ENCODE measurements at regions not wholly inside any gene's neighbourhood (a gene's known extent, or its start where the extent isn't known, plus 50 kb on each side); places are given as distances from the start of the nearest gene placed in this dataset.

GRCh38 chr7:22658031-22658430 lies 69.0 kb upstream of the IL6 start:
- no peak for DNase-seq (ENCODE audit: extremely low read depth, insufficient read length)
- H3K4me3 ChIP-seq (replicated peaks; ENCODE audit: low read depth, low read length), result no peak overlapping the region
- no peaks in the 10 kb centered on the region for H3K36me3 ChIP-seq (ENCODE audit: control insufficient read depth, insufficient read depth, low read length)
- no peak for TF ChIP-seq CTCF (IDR thresholded peaks at IDR 0.05; ENCODE audit: insufficient read depth, low read length, poor library complexity, severe bottlenecking)
- H3K27me3 ChIP-seq (replicated peaks; ENCODE audit: control insufficient read depth, insufficient read depth, low read length), result no peaks in the 10 kb centered on the region

GRCh38 chr7:22657479-22657878 lies 69.5 kb upstream of the IL6 start:
- no peaks in the 10 kb centered on the region for H3K27me3 ChIP-seq (replicated peaks; ENCODE audit: control insufficient read depth, insufficient read depth, low read length)
- H3K4me3 ChIP-seq (replicated peaks; ENCODE audit: low read depth, low read length), result no peak overlapping the region
- H3K36me3 ChIP-seq (ENCODE audit: control insufficient read depth, insufficient read depth, low read length), result no peaks in the 10 kb centered on the region
- no peak for DNase-seq (ENCODE audit: extremely low read depth, insufficient read length)
- no peak for TF ChIP-seq CTCF (IDR thresholded peaks at IDR 0.05; ENCODE audit: insufficient read depth, low read length, poor library complexity, severe bottlenecking)

- no peak overlapping the region for H3K4me3 ChIP-seq (replicated peaks; ENCODE audit: low read depth, low read length)
- no peak for TF ChIP-seq CTCF (IDR thresholded peaks at IDR 0.05; ENCODE audit: insufficient read depth, low read length, poor library complexity, severe bottlenecking)
- H3K36me3 ChIP-seq (ENCODE audit: control insufficient read depth, insufficient read depth, low read length), result no peaks in the 10 kb centered on the region
- no peak for DNase-seq (ENCODE audit: extremely low read depth, insufficient read length)
- H3K27me3 ChIP-seq (replicated peaks; ENCODE audit: control insufficient read depth, insufficient read depth, low read length), result no peaks in the 10 kb centered on the region
Measured at GRCh38 chr7:22655781-22656180, 71.2 kb upstream of the IL6 start.

GRCh38 chr7:22654831-22655230 lies 72.2 kb upstream of the IL6 start:
- DNase-seq (ENCODE audit: extremely low read depth, insufficient read length), result no peak
- H3K36me3 ChIP-seq (ENCODE audit: control insufficient read depth, insufficient read depth, low read length), result no peaks in the 10 kb centered on the region
- no peak overlapping the region for H3K4me3 ChIP-seq (replicated peaks; ENCODE audit: low read depth, low read length)
- TF ChIP-seq CTCF (IDR thresholded peaks at IDR 0.05; ENCODE audit: insufficient read depth, low read length, poor library complexity, severe bottlenecking), result no peak
- H3K27me3 ChIP-seq (replicated peaks; ENCODE audit: control insufficient read depth, insufficient read depth, low read length), result no peaks in the 10 kb centered on the region

GRCh38 chr7:22653951-22654350 lies 73.0 kb upstream of the IL6 start:
- Histone ChIP-seq H3K36me3 (ENCODE audit: control insufficient read depth, insufficient read depth, low read length) (no peaks in the 10 kb centered on the region), H3K27me3 (replicated peaks; ENCODE audit: control insufficient read depth, insufficient read depth, low read length) (no peaks in the 10 kb centered on the region), H3K4me3 (replicated peaks; ENCODE audit: low read depth, low read length) (no peak overlapping the region)
- TF ChIP-seq CTCF (IDR thresholded peaks at IDR 0.05; ENCODE audit: insufficient read depth, low read length, poor library complexity, severe bottlenecking), result no peak
- no peak for DNase-seq (ENCODE audit: extremely low read depth, insufficient read length)

GRCh38 chr7:22651534-22652243 lies 75.3 kb upstream of the IL6 start:
- Histone ChIP-seq H3K4me3 (replicated peaks; ENCODE audit: low read depth, low read length) (no peak overlapping the region), H3K36me3 (ENCODE audit: control insufficient read depth, insufficient read depth, low read length) (no peaks in the 10 kb centered on the region), H3K27me3 (replicated peaks; ENCODE audit: control insufficient read depth, insufficient read depth, low read length) (no peaks in the 10 kb centered on the region)
- TF ChIP-seq CTCF (IDR thresholded peaks at IDR 0.05; ENCODE audit: insufficient read depth, low read length, poor library complexity, severe bottlenecking), result no peak
- no peak for DNase-seq (ENCODE audit: extremely low read depth, insufficient read length)
